IMR-90 (cell line): ENCODE measurements at regions not wholly inside any gene's neighbourhood (a gene's known extent, or its start where the extent isn't known, plus 50 kb on each side); places are given as distances from the start of the nearest gene placed in this dataset.

Experiments
- ATAC-seq: fragments of 200-7000 bp; cut with Tn5 transposase; 2 replicates; pipeline ENCODE4 v1.9.1; 2020; ENCODE audit warnings: low read depth, mild to moderate bottlenecking, moderate library complexity
- BruUV-seq: library from RNA; stranded (reverse); fragments of 400-500 nt; replicated peaks from 2 replicates; lab custom pipeline; 2021; lab: Mats Ljungman, UMichigan
- CTCF ChIA-PET: fragments of 300-600 bp; formaldehyde crosslinking; extraction: SDS; loops from one replicate; lab custom pipeline; 2021; ENCODE audit warnings: antibody characterized with exemption; lab: Yijun Ruan, JAX
- POLR2A ChIA-PET: fragments of 300-600 bp; sonication (Branson Sonifier 250); formaldehyde crosslinking; loops from one replicate; lab custom pipeline; 2022; ENCODE audit warnings: antibody characterized with exemption; ENCODE audit not compliant: unreplicated experiment; lab: Charles Lee
- DNase-seq: peaks from one replicate; pipeline ENCODE4 v3.0.0; 2013
- H2AFZ ChIP-seq: replicated peaks from 2 replicates; pipeline ENCODE3; 2013; ENCODE audit warnings: low read length, mild to moderate bottlenecking; ENCODE audit not compliant: poor library complexity
- H2AK5ac ChIP-seq: 2 replicates; pipeline ENCODE4 v1.6.1; 2013; ENCODE audit warnings: low read depth, low read length, inconsistent platforms
- H2AK9ac ChIP-seq: replicated peaks from 2 replicates; pipeline ENCODE3; 2013; ENCODE audit warnings: mild to moderate bottlenecking, low read depth, low read length, moderate library complexity; ENCODE audit not compliant: poor library complexity
- H2BK120ac ChIP-seq: 2 replicates; pipeline ENCODE4 v1.6.1; 2013; ENCODE audit warnings: low read depth, low read length, inconsistent platforms
- H2BK15ac ChIP-seq: 3 replicates; pipeline ENCODE4 v1.6.1; 2013; ENCODE audit warnings: low read depth, low read length, inconsistent platforms
- H2BK20ac ChIP-seq: 2 replicates; pipeline ENCODE4 v1.6.1; 2013; ENCODE audit warnings: low read depth, mild to moderate bottlenecking, inconsistent platforms, low read length, moderate library complexity
- H2BK5ac ChIP-seq: 2 replicates; pipeline ENCODE4 v1.6.1; 2013; ENCODE audit warnings: mild to moderate bottlenecking, low read depth, low read length, inconsistent platforms; ENCODE audit not compliant: poor library complexity, severe bottlenecking
- H3K14ac ChIP-seq: replicated peaks from 2 replicates; pipeline ENCODE4 v1.6.1; 2013; ENCODE audit warnings: low read depth, low read length, inconsistent platforms
- H3K18ac ChIP-seq: 2 replicates; pipeline ENCODE4 v1.6.1; 2013; ENCODE audit warnings: low read depth, low read length, control low read depth
- H3K23ac ChIP-seq: 2 replicates; pipeline ENCODE4 v1.6.1; 2013; ENCODE audit warnings: low read depth, low read length, inconsistent platforms
- H3K27ac ChIP-seq: 2 replicates; pipeline ENCODE4 v1.5.1; 2013; ENCODE audit warnings: mild to moderate bottlenecking, control low read depth, low read length; ENCODE audit not compliant: insufficient read depth
- H3K27me3 ChIP-seq: 2 replicates; pipeline ENCODE4 v1.6.1; 2013; ENCODE audit warnings: low read length; ENCODE audit not compliant: control insufficient read depth, insufficient read depth
- H3K36me3 ChIP-seq: 2 replicates; pipeline ENCODE4 v1.6.1; 2013; ENCODE audit warnings: low read length, mixed read lengths; ENCODE audit not compliant: control insufficient read depth, insufficient read depth
- H3K4ac ChIP-seq: 2 replicates; pipeline ENCODE4 v1.6.1; 2013; ENCODE audit warnings: low read depth, low read length, inconsistent platforms
- H3K4me1 ChIP-seq: 2 replicates; pipeline ENCODE4 v1.6.1; 2013; ENCODE audit warnings: low read length, mixed read lengths; ENCODE audit not compliant: control insufficient read depth, insufficient read depth
- H3K4me2 ChIP-seq: 2 replicates; pipeline ENCODE4 v1.6.1; 2013; ENCODE audit warnings: low read depth, mild to moderate bottlenecking, control low read depth, low read length, moderate library complexity
- H3K4me3 ChIP-seq: 2 replicates; pipeline ENCODE4 v1.5.1; 2013; ENCODE audit warnings: low read depth, mild to moderate bottlenecking, control low read depth, low read length, moderate library complexity; ENCODE audit not compliant: insufficient read depth
- H3K56ac ChIP-seq: 2 replicates; pipeline ENCODE4 v1.6.1; 2013; ENCODE audit warnings: low read length, inconsistent platforms; ENCODE audit not compliant: insufficient read depth; ENCODE audit errors: extremely low read depth
- H3K79me1 ChIP-seq, 2 experiments: 2 replicates each; pipeline ENCODE4 v1.6.1; 2013; ENCODE audit warnings: low read length in 2 of 2, inconsistent platforms in 1 of 2, low read depth in 1 of 2
- H3K9ac ChIP-seq: 2 replicates; pipeline ENCODE4 v1.6.1; 2013; ENCODE audit warnings: low read depth, low read length, control low read depth
- H3K9me1 ChIP-seq: 2 replicates; pipeline ENCODE4 v1.6.1; 2013; ENCODE audit warnings: low read length, inconsistent platforms; ENCODE audit not compliant: insufficient read depth
- H3K9me3 ChIP-seq: 2 replicates; pipeline ENCODE4 v1.6.1; 2013; ENCODE audit warnings: low read length; ENCODE audit not compliant: control insufficient read depth, insufficient read depth
- H4K20me1 ChIP-seq: 2 replicates; pipeline ENCODE4 v1.6.1; 2013; ENCODE audit warnings: low read length, inconsistent platforms; ENCODE audit not compliant: insufficient read depth
- H4K5ac ChIP-seq: 2 replicates; pipeline ENCODE4 v1.6.1; 2013; ENCODE audit warnings: mild to moderate bottlenecking, low read depth, low read length, control low read depth
- H4K8ac ChIP-seq, 2 experiments: 2 replicates each; pipeline ENCODE4 v1.6.1; 2013; ENCODE audit warnings: low read depth in 2 of 2, low read length in 2 of 2, control low read depth in 1 of 2, inconsistent platforms in 1 of 2
- H4K91ac ChIP-seq: 2 replicates; pipeline ENCODE4 v1.6.1; 2013; ENCODE audit warnings: low read depth, low read length, inconsistent platforms; ENCODE audit not compliant: insufficient read depth
- CEBPB ChIP-seq: IDR thresholded peaks from 2 replicates; pipeline ENCODE4 v1.6.1; 2012; ENCODE audit warnings: low read depth, low read length, improper control_type of control experiment
- NFE2L2 ChIP-seq: fragments of 150-350 bp; IDR thresholded peaks from 2 replicates; pipeline ENCODE4 v1.6.1; 2016; ENCODE audit warnings: low read depth, mild to moderate bottlenecking, low read length
- POLR2A ChIP-seq: IDR thresholded peaks from 2 replicates; pipeline ENCODE4 v1.6.1; 2012; ENCODE audit warnings: mild to moderate bottlenecking, low read depth, low read length
- RFX5 ChIP-seq: IDR thresholded peaks from 2 replicates; pipeline ENCODE4 v1.8.0; 2012; ENCODE audit warnings: low read depth, mild to moderate bottlenecking, low read length, moderate library complexity
- SMC3 ChIP-seq: fragments of 150-350 bp; IDR thresholded peaks from 2 replicates; pipeline ENCODE4 v1.6.1; 2016; ENCODE audit warnings: low read depth, mild to moderate bottlenecking, antibody characterized with exemption, low read length, moderate library complexity
- USF2 ChIP-seq: fragments of 150-350 bp; IDR thresholded peaks from 2 replicates; pipeline ENCODE4 v1.6.1; 2017; ENCODE audit warnings: mild to moderate bottlenecking, antibody characterized with exemption, low read length, low read depth
- WGBS, 2 experiments: methylation state at CpG; one replicate each; pipeline versions ENCODE4 v1.1.5 to v1.1.7; 2013; ENCODE audit warnings: missing lambda C conversion rate in 2 of 2; ENCODE audit not compliant: insufficient read length in 1 of 2; ENCODE audit errors: extremely low coverage in 2 of 2; 5-methylcytosine and 5-hydroxymethylcytosine counted together
- dilution Hi-C: fragments of 300-500 bp; cut with HindIII; formaldehyde crosslinking; loops from one replicate; pipeline ENCODE4 v1.14.3; 2018; ENCODE audit warnings: low sequenced_read_pairs; ENCODE audit not compliant: unreplicated experiment
- in situ Hi-C: fragments of 300-500 bp; cut with MboI; formaldehyde crosslinking; loops from 3 replicates; pipeline ENCODE4 v1.14.3; 2019; ENCODE audit warnings: low sequenced_read_pairs, inconsistent platforms, mixed read lengths
- intact Hi-C: fragments of 100-400 bp; cut with micrococcal nuclease; formaldehyde crosslinking; loops from 2 replicates; pipeline ENCODE4 v1.10.0; 2022

GRCh38 chr12:27183342-27183741 is 60.7 kb upstream of the STK38L start:
- H2AK9ac ChIP-seq, result no peak overlapping the region
- H2BK15ac ChIP-seq, result no peak overlapping the region
- WGBS, 2 experiments, result no CpG with 5 or more reads among the region's 2 CpGs
- no peak overlapping the region for H4K5ac ChIP-seq
- no peak overlapping the region for H3K4ac ChIP-seq
- in situ Hi-C loops (no loop called here), intact Hi-C loops (no loop called here), dilution Hi-C loops (no loop called here)
- no peak overlapping the region for H3K4me2 ChIP-seq
- no peaks in the 10 kb centered on the region for H3K79me1 ChIP-seq
- H2BK120ac ChIP-seq, result no peak overlapping the region
- H3K23ac ChIP-seq, result no peak overlapping the region
- no peak overlapping the region for H2AFZ ChIP-seq
- peaks cover 23% of the 10 kb centered on the region for H3K9me1 ChIP-seq
- H3K14ac ChIP-seq, result no peak overlapping the region
- H3K4me1 ChIP-seq, result peaks cover 17% of the 10 kb centered on the region
- H4K20me1 ChIP-seq, result no peaks in the 10 kb centered on the region
- DNase-seq, result no peak
- no peak overlapping the region for H4K8ac ChIP-seq
- no TSS peak for BruUV-seq
- no peak for ATAC-seq
- CTCF ChIA-PET, result no interaction called here
- H2BK20ac ChIP-seq, result no peak overlapping the region; the same call in 1 of the 2 replicates
- no peaks in the 10 kb centered on the region for H3K27me3 ChIP-seq
- H3K9ac ChIP-seq, result no peak overlapping the region
- no peak overlapping the region for H2AK5ac ChIP-seq
- no peaks in the 10 kb centered on the region for H3K36me3 ChIP-seq
- no peak overlapping the region for H2BK5ac ChIP-seq
- no peak overlapping the region for H3K56ac ChIP-seq
- H3K18ac ChIP-seq, result no peak overlapping the region
- no peak overlapping the region for H3K4me3 ChIP-seq
- no peak overlapping the region for H4K91ac ChIP-seq
- POLR2A ChIA-PET, result no interaction called here
- no peak overlapping the region for H3K27ac ChIP-seq
- no peaks in the 10 kb centered on the region for H3K9me3 ChIP-seq
- TF ChIP-seq USF2 (no peak), NFE2L2 (no peak), CEBPB (no peak), RFX5 (no peak), POLR2A (no peak), SMC3 (no peak)
